ENCODE measurements at regions not wholly inside any gene's neighbourhood (a gene's known extent, or its start where the extent isn't known, plus 50 kb on each side); places are given as distances from the start of the nearest gene placed in this dataset.
A peak's percentile ranks its signal among the peaks of the same experiment; 100 is the strongest.

DNA sequence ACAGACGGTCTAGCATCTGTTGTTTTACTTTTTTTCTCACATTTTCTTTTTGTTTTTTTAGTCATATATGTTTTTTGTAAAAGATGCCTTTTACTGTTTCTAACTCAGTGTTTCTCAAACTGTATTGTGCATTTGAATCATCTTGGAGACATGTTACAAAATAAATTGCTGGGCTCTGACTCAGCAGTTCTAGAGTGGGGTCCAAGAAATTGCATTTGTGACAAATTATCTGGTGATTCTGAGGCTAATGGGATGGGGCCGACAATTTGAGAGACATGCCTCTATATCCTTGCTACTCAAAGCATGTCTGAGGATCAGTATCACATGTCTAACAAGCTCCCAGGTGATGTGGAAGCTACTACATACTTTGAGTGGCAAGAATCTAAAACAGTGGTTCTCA, 478.8 kb downstream of the PLCL1 start:
- Histone ChIP-seq H3K4me3 (no peak overlapping the region), H3K9me3 (no peaks in the 10 kb centered on the region), H3K4me1 (peaks cover 0 to 34% (median 19%) of the 10 kb centered on the region in 4 donors), H3K27me3 (no peaks in the 10 kb centered on the region), H3K36me3 (no peaks in the 10 kb centered on the region), H3K27ac (replicated peaks in 1 of 4) (no peak overlapping the region)
- DNase-seq (ENCODE audit: extremely low spot score) = peak; percentile 75
- 57% methylated on average over 2 of the region's 2 CpGs for WGBS
- intact Hi-C loops (cut with DNase I) = no loop called here
- TF ChIP-seq EP300 (IDR thresholded peaks at IDR 0.05) (no peak), POLR2AphosphoS5 (IDR thresholded peaks at IDR 0.05) (no peak), POLR2A (IDR thresholded peaks at IDR 0.05; ENCODE audit: low read depth) (no peak)
- TF ChIP-seq, protein P1, sequence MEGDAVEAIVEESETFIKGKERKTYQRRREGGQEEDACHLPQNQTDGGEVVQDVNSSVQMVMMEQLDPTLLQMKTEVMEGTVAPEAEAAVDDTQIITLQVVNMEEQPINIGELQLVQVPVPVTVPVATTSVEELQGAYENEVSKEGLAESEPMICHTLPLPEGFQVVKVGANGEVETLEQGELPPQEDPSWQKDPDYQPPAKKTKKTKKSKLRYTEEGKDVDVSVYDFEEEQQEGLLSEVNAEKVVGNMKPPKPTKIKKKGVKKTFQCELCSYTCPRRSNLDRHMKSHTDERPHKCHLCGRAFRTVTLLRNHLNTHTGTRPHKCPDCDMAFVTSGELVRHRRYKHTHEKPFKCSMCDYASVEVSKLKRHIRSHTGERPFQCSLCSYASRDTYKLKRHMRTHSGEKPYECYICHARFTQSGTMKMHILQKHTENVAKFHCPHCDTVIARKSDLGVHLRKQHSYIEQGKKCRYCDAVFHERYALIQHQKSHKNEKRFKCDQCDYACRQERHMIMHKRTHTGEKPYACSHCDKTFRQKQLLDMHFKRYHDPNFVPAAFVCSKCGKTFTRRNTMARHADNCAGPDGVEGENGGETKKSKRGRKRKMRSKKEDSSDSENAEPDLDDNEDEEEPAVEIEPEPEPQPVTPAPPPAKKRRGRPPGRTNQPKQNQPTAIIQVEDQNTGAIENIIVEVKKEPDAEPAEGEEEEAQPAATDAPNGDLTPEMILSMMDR (IDR thresholded peaks at IDR 0.05) = no peak

DNA sequence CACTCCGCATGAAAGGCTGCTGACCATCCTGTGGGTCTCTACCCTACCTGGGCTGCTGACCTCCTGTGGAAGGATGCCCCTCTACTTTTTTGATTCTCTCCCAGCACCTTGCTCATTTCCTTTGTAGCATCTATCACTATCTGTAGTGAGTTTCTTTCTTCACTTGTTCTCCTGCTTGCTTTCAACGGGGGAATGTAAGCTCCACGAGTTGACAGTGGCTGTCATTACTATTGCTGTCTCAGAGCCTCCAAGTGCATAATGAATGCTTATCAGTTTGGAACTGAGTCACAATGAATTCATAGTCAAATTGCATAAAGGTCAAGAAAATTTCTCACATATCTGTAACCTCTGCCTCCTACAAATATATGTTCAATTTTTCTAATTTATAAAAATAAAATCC, 477.7 kb downstream of the PLCL1 start:
- peak; percentile 24 for DNase-seq (ENCODE audit: extremely low spot score)
- TF ChIP-seq POLR2A (IDR thresholded peaks at IDR 0.05; ENCODE audit: low read depth) (no peak), EP300 (IDR thresholded peaks at IDR 0.05) (no peak), POLR2AphosphoS5 (IDR thresholded peaks at IDR 0.05) (no peak)
- TF ChIP-seq, protein P1 (IDR thresholded peaks at IDR 0.05) = no peak
- H3K27me3 ChIP-seq = no peaks in the 10 kb centered on the region
- intact Hi-C loops (cut with DNase I) = no loop called here
- WGBS = 85% methylated on average over 3 of the region's 3 CpGs
- no peak overlapping the region for H3K4me3 ChIP-seq
- H3K9me3 ChIP-seq = no peaks in the 10 kb centered on the region
- H3K4me1 ChIP-seq = peaks cover 0 to 34% (median 19%) of the 10 kb centered on the region in 4 donors
- H3K27ac ChIP-seq (replicated peaks in 1 of 4) = no peak overlapping the region
- H3K36me3 ChIP-seq = no peaks in the 10 kb centered on the region

DNA sequence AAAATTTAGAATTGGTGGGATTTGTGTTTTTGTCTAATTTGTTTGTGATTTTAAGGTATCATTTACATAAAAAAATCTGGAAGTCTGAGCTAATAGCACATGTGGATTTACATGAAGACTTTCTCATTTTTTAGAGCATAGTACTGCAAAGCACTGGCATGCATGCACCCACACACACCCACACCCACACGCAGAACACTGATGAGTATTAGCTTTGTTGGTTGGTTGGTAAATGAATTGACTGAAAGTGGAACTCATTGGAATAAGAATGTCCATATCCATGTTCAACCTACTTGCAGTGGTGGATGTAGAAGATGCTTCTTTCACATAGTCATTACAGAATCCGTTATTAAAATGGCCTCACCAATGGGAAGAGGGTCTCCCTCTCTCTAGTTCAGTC, 475.8 kb downstream of the PLCL1 start:
- H3K9me3 ChIP-seq = no peaks in the 10 kb centered on the region
- peak; percentile 81 for DNase-seq (ENCODE audit: extremely low spot score)
- intact Hi-C loops (cut with DNase I) = no loop called here
- no peak overlapping the region for H3K4me3 ChIP-seq
- WGBS = 86% methylated on average over 2 of the region's 2 CpGs
- no peaks in the 10 kb centered on the region for H3K27me3 ChIP-seq
- no peak overlapping the region for H3K27ac ChIP-seq (replicated peaks in 1 of 4)
- peaks cover 0 to 44% (median 23%) of the 10 kb centered on the region in 4 donors for H3K4me1 ChIP-seq
- no peak for TF ChIP-seq POLR2AphosphoS5 (IDR thresholded peaks at IDR 0.05)
- TF ChIP-seq POLR2A (IDR thresholded peaks at IDR 0.05; ENCODE audit: low read depth) = no peak
- no peak for TF ChIP-seq EP300 (IDR thresholded peaks at IDR 0.05)
- TF ChIP-seq, protein P1 (IDR thresholded peaks at IDR 0.05) = no peak
- no peaks in the 10 kb centered on the region for H3K36me3 ChIP-seq

DNA sequence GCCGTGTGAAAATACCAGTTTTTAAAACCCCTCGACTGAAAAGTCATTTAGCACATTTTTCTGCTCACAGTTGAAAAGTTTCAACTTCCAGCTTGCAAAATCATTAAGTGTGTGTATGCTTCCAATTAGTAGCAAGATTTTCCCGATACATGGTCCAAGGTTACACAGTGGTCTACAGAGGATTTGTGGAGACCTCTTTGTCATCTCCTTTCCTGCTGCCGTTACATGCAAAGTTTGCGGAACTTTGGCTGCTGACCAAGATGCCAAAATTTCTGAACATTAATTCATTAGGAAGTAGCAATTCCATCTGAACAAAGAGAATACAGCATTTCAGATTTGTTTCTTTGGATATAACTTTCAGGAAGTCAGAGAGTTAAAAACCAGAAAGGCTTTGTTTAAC, 474.6 kb downstream of the PLCL1 start:
- WGBS = 48% methylated on average over 5 of the region's 5 CpGs
- no peak overlapping the region for H3K4me3 ChIP-seq
- H3K27me3 ChIP-seq = no peaks in the 10 kb centered on the region

More for the DNA sequence above, 474.6 kb downstream of the PLCL1 start:
- TF ChIP-seq, protein P1 (IDR thresholded peaks at IDR 0.05) = no peak
- TF ChIP-seq EP300 (IDR thresholded peaks at IDR 0.05) (no peak), POLR2AphosphoS5 (IDR thresholded peaks at IDR 0.05) (no peak), POLR2A (IDR thresholded peaks at IDR 0.05; ENCODE audit: low read depth) (no peak)
- Histone ChIP-seq H3K9me3 (no peaks in the 10 kb centered on the region), H3K4me1 (peaks cover 0 to 54% (median 29%) of the 10 kb centered on the region in 4 donors), H3K27ac (replicated peaks in 1 of 4) (peak overlapping the region in 2 of 4 donors; percentile 11 to 31), H3K36me3 (no peaks in the 10 kb centered on the region)
- peak; percentile 72 for DNase-seq (ENCODE audit: extremely low spot score)
- intact Hi-C loops (cut with DNase I) = no loop called here

Measured in esophagus muscularis mucosa (tissue), 4 donors.